ENCODE measurements at regions not wholly inside any gene's neighbourhood (a gene's known extent, or its start where the extent isn't known, plus 50 kb on each side); places are given as distances from the start of the nearest gene placed in this dataset.

GRCh38 chr2:166725927-166726924, 162.1 kb upstream of the XIRP2 start (continued):
- no peak for TF ChIP-seq USF2 (IDR thresholded peaks at IDR 0.05; ENCODE audit: low read depth, low read length)

GRCh38 chr2:166716968-166717367, 171.3 kb upstream of the XIRP2 start:
- H3K36me3 ChIP-seq (ENCODE audit: control insufficient read depth, insufficient read depth, low read length): no peaks in the 10 kb centered on the region
- no TSS peak for BruUV-seq (replicated peaks)
- H3K56ac ChIP-seq (ENCODE audit: extremely low read depth, insufficient read depth, low read length): no peak overlapping the region
- H3K4me2 ChIP-seq (ENCODE audit: low read depth, low read length): no peak overlapping the region
- in situ Hi-C loops (cut with MboI; ENCODE audit: low sequenced_read_pairs): no loop called here
- H3K27me3 ChIP-seq (ENCODE audit: control insufficient read depth, insufficient read depth, low read length): no peaks in the 10 kb centered on the region
- no peak overlapping the region for H3K23ac ChIP-seq (ENCODE audit: low read depth, low read length)
- no peak overlapping the region for H2BK120ac ChIP-seq (ENCODE audit: low read depth, low read length)
- H3K79me1 ChIP-seq (ENCODE audit: low read depth in 1 of 2, low read length in 2 of 2): no peaks in the 10 kb centered on the region
- dilution Hi-C loops (cut with HindIII; ENCODE audit: low sequenced_read_pairs, unreplicated experiment): no loop called here
- H3K4ac ChIP-seq (ENCODE audit: low read depth, low read length): no peak overlapping the region
- no peak overlapping the region for H3K4me3 ChIP-seq (ENCODE audit: insufficient read depth, low read depth, low read length)
- H3K18ac ChIP-seq (ENCODE audit: low read depth, low read length): no peak overlapping the region
- H4K20me1 ChIP-seq (ENCODE audit: insufficient read depth, low read length): no peaks in the 10 kb centered on the region
- H4K5ac ChIP-seq (ENCODE audit: low read depth, low read length): no peak overlapping the region
- no peak overlapping the region for H3K9ac ChIP-seq (ENCODE audit: low read depth, low read length)
- no peak overlapping the region for H2BK20ac ChIP-seq (ENCODE audit: low read depth, low read length)
- no peaks in the 10 kb centered on the region for H3K9me1 ChIP-seq (ENCODE audit: insufficient read depth, low read length)
- no peak overlapping the region for H2BK15ac ChIP-seq (ENCODE audit: low read depth, low read length)
- H3K27ac ChIP-seq (ENCODE audit: insufficient read depth, low read length): no peak overlapping the region
- H3K14ac ChIP-seq (replicated peaks; ENCODE audit: low read depth, low read length): no peak overlapping the region
- no peak overlapping the region for H2AFZ ChIP-seq (replicated peaks; ENCODE audit: low read length, poor library complexity)
- no peak overlapping the region for H2AK9ac ChIP-seq (replicated peaks; ENCODE audit: low read depth, low read length, poor library complexity)
- no peak overlapping the region for H4K91ac ChIP-seq (ENCODE audit: insufficient read depth, low read depth, low read length)
- CTCF ChIA-PET: no interaction called here
- no peaks in the 10 kb centered on the region for H3K4me1 ChIP-seq (ENCODE audit: control insufficient read depth, insufficient read depth, low read length)
- no peaks in the 10 kb centered on the region for H3K9me3 ChIP-seq (ENCODE audit: control insufficient read depth, insufficient read depth, low read length)
- no peak overlapping the region for H2BK5ac ChIP-seq (ENCODE audit: low read depth, low read length, poor library complexity, severe bottlenecking)
- DNase-seq (no peak), ATAC-seq (ENCODE audit: low read depth) (no peak)
- POLR2A ChIA-PET (ENCODE audit: unreplicated experiment): no interaction called here
- H4K8ac ChIP-seq (ENCODE audit: low read depth in 2 of 2, low read length in 2 of 2): no peak overlapping the region
- intact Hi-C loops (cut with micrococcal nuclease): no loop called here
- peak; percentile 72 for TF ChIP-seq MAFK (IDR thresholded peaks at IDR 0.05; ENCODE audit: low read depth, low read length)
- TF ChIP-seq, protein P1, sequence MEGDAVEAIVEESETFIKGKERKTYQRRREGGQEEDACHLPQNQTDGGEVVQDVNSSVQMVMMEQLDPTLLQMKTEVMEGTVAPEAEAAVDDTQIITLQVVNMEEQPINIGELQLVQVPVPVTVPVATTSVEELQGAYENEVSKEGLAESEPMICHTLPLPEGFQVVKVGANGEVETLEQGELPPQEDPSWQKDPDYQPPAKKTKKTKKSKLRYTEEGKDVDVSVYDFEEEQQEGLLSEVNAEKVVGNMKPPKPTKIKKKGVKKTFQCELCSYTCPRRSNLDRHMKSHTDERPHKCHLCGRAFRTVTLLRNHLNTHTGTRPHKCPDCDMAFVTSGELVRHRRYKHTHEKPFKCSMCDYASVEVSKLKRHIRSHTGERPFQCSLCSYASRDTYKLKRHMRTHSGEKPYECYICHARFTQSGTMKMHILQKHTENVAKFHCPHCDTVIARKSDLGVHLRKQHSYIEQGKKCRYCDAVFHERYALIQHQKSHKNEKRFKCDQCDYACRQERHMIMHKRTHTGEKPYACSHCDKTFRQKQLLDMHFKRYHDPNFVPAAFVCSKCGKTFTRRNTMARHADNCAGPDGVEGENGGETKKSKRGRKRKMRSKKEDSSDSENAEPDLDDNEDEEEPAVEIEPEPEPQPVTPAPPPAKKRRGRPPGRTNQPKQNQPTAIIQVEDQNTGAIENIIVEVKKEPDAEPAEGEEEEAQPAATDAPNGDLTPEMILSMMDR (conservative IDR thresholded peaks at IDR 0.05; ENCODE audit: low read depth, low read length): no peak
- no peak overlapping the region for H2AK5ac ChIP-seq (ENCODE audit: low read depth, low read length)
